ENCODE measurements at regions not wholly inside any gene's neighbourhood (a gene's known extent, or its start where the extent isn't known, plus 50 kb on each side); places are given as distances from the start of the nearest gene placed in this dataset.

- TF ChIP-seq CTCF (conservative IDR thresholded peaks at IDR 0.05) (no peak), EZH2 (IDR thresholded peaks at IDR 0.05; ENCODE audit: low read depth) (no peak)
Measured at GRCh38 chr1:224850446-224850845, 79.0 kb upstream of the DNAH14 start.
